Ovary (tissue), 7 donors: ENCODE measurements at regions not wholly inside any gene's neighbourhood (a gene's known extent, or its start where the extent isn't known, plus 50 kb on each side); places are given as distances from the start of the nearest gene placed in this dataset.

Experiments used
- DNase-seq, 5 donors: peaks; one replicate each; pipeline ENCODE4 v3.0.0-alpha.2; 2019 to 2020
- H3K27ac ChIP-seq, 2 donors: fragments of 200-600 bp; one replicate each; pipeline versions ENCODE4 v1.5.1 to v1.8.0; 2019 to 2022
- H3K27me3 ChIP-seq: fragments of 200-600 bp; one replicate; pipeline ENCODE4 v1.8.0; 2022
- H3K36me3 ChIP-seq: fragments of 200-600 bp; sonication (generic); one replicate; pipeline ENCODE4 v1.5.1; 2019
- H3K4me1 ChIP-seq: one replicate; pipeline ENCODE4 v1.8.1; 2013; ENCODE audit warnings: mild to moderate bottlenecking, moderate library complexity; ENCODE audit not compliant: insufficient read depth
- H3K4me3 ChIP-seq: fragments of 200-600 bp; sonication (generic); one replicate; pipeline ENCODE4 v1.5.1; 2017
- H3K9me3 ChIP-seq, 2 donors: fragments of 200-600 bp in 1 of 2; sonication (generic) in 1 of 2; one replicate each; pipeline versions ENCODE4 v1.5.1 to v1.8.1; 2013 to 2019; ENCODE audit warnings: mild to moderate bottlenecking in 1 of 2, moderate library complexity in 1 of 2
- EP300 ChIP-seq: sonication (generic); formaldehyde crosslinking; IDR thresholded peaks from one replicate; pipeline ENCODE4 v1.6.1; 2017; ENCODE audit warnings: antibody characterized with exemption
- POLR2A ChIP-seq: fragments of 450-650 bp; IDR thresholded peaks from one replicate; pipeline ENCODE4 v1.6.1; 2017; ENCODE audit warnings: antibody characterized with exemption, mild to moderate bottlenecking, moderate library complexity
- WGBS, 3 donors: extraction: QIAGEN DNeasy Blood & Tissue Kit in 1 of 3; methylation state at CpG; one replicate each; pipeline versions ENCODE4 v1.1.5 to v1.1.7; 2013 to 2017; 5-methylcytosine and 5-hydroxymethylcytosine counted together
- intact Hi-C, 4 donors: fragments of 100-400 bp; cut with DNase I; formaldehyde crosslinking; loops; one replicate each; pipeline versions ENCODE4 v1.11.0 to v1.15.1; 2022 to 2023
- TF ChIP-seq, protein P1 (sequence below), 3 donors: fragments of 450-650 bp in 2 of 3; fragments of 200-600 bp in 1 of 3; IDR thresholded peaks; one replicate each; pipeline versions ENCODE4 v1.5.1 to v1.8.0; 2016 to 2022; ENCODE audit warnings: antibody characterized with exemption in 3 of 3, mild to moderate bottlenecking in 1 of 3
- donor health status: DM: no; HTN: no; CAD: no; lungs with moderate emphysema.
- donor health status: DM: no; HTN: no; CAD: no.
- donor health status: Bipolar disorder and iron deficiency.
- donor health status: DM: no; HTN: no; CAD: no.
- donor health status: DM: yes; HTN: yes; CAD: no.

- H3K4me3 ChIP-seq = no peak overlapping the region
- H3K9me3 ChIP-seq = no peaks in the 10 kb centered on the region
- TF ChIP-seq POLR2A (no peak), EP300 (no peak)
- TF ChIP-seq, protein P1, sequence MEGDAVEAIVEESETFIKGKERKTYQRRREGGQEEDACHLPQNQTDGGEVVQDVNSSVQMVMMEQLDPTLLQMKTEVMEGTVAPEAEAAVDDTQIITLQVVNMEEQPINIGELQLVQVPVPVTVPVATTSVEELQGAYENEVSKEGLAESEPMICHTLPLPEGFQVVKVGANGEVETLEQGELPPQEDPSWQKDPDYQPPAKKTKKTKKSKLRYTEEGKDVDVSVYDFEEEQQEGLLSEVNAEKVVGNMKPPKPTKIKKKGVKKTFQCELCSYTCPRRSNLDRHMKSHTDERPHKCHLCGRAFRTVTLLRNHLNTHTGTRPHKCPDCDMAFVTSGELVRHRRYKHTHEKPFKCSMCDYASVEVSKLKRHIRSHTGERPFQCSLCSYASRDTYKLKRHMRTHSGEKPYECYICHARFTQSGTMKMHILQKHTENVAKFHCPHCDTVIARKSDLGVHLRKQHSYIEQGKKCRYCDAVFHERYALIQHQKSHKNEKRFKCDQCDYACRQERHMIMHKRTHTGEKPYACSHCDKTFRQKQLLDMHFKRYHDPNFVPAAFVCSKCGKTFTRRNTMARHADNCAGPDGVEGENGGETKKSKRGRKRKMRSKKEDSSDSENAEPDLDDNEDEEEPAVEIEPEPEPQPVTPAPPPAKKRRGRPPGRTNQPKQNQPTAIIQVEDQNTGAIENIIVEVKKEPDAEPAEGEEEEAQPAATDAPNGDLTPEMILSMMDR (IDR thresholded peaks at IDR 0.05) = no peak
- no peaks in the 10 kb centered on the region for H3K27me3 ChIP-seq
- H3K27ac ChIP-seq = no peak overlapping the region
- no peak for DNase-seq
- intact Hi-C loops = no loop called here
- no peaks in the 10 kb centered on the region for H3K36me3 ChIP-seq
- no peaks in the 10 kb centered on the region for H3K4me1 ChIP-seq
- WGBS, 3 donors = 85 to 92% (median 87%) methylated on average over 14 of the region's 14 CpGs
These were observed 77.5 kb upstream of the ASB18 start for GRCh38 chr2:236341721-236342120.

DNA sequence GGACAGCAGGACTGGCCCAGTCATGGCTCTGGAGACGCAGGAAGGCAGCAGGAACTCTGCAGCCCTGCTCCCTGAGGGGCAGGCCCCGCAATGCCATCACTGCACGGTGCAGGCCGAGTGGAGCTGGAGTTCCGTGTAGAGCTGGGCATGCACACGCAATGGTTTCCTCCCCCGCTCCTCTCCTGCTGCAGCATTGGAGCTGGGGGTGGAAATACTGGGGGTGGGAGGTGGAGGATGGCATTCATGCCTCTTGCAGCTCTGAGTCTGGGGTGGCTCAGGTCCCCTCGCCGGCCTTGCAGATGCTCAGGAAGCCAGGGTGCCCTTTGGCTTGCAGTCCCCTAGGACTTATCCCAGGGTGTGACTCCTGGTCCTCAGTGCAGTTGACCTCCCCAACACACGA lies 78.3 kb upstream of the ASB18 start:
- Histone ChIP-seq H3K36me3 (no peaks in the 10 kb centered on the region), H3K4me1 (no peaks in the 10 kb centered on the region), H3K27me3 (no peaks in the 10 kb centered on the region), H3K27ac (no peak overlapping the region), H3K9me3 (no peaks in the 10 kb centered on the region), H3K4me3 (no peak overlapping the region)
- intact Hi-C loops = no loop called here
- TF ChIP-seq POLR2A (no peak), EP300 (no peak)
- TF ChIP-seq, protein P1 (IDR thresholded peaks at IDR 0.05) = no peak
- DNase-seq = no peak
- WGBS, 3 donors = 86 to 90% (median 86%) methylated on average over 10 of the region's 10 CpGs

GRCh38 chr2:236342951-236343350 lies 78.7 kb upstream of the ASB18 start:
- intact Hi-C loops = no loop called here
- no peak for DNase-seq
- WGBS, 3 donors = 88 to 92% (median 90%) methylated on average over 12 of the region's 12 CpGs

GRCh38 chr2:236343400-236344161 lies 79.4 kb upstream of the ASB18 start:
- no peaks in the 10 kb centered on the region for H3K4me1 ChIP-seq
- H3K36me3 ChIP-seq = no peaks in the 10 kb centered on the region
- H3K27ac ChIP-seq = no peak overlapping the region
- no peaks in the 10 kb centered on the region for H3K27me3 ChIP-seq
- WGBS, 3 donors = 38 to 42% (median 38%) methylated on average over 10 of the region's 10 CpGs
- no peak overlapping the region for H3K4me3 ChIP-seq
- intact Hi-C loops = no loop called here
- no peaks in the 10 kb centered on the region for H3K9me3 ChIP-seq
- TF ChIP-seq POLR2A (no peak), EP300 (no peak)
- TF ChIP-seq, protein P1 (IDR thresholded peaks at IDR 0.05) = peak; percentile 33 to 53 (median 39)
- DNase-seq = peak in 3 of 5 donors; percentile 23 to 52 (median 46)

More at GRCh38 chr2:236342951-236343350, 78.7 kb upstream of the ASB18 start:
- Histone ChIP-seq H3K27ac (no peak overlapping the region), H3K27me3 (no peaks in the 10 kb centered on the region), H3K36me3 (no peaks in the 10 kb centered on the region), H3K4me3 (no peak overlapping the region), H3K4me1 (no peaks in the 10 kb centered on the region), H3K9me3 (no peaks in the 10 kb centered on the region)
- TF ChIP-seq EP300 (no peak), POLR2A (no peak)
- TF ChIP-seq, protein P1 (IDR thresholded peaks at IDR 0.05) = no peak
